Ecto neural progenitor cell (in vitro differentiated cells): ENCODE measurements at regions not wholly inside any gene's neighbourhood (a gene's known extent, or its start where the extent isn't known, plus 50 kb on each side); places are given as distances from the start of the nearest gene placed in this dataset.

Source experiments
- DNase-seq: peaks from one replicate; pipeline ENCODE4 v3.0.0-alpha.2; 2018; ENCODE audit warnings: low spot score

GRCh38 chr2:760001-760400, 82.8 kb upstream of the TMEM18 start:
- DNase-seq: no peak

- no peak for DNase-seq
Observed at GRCh38 chr2:758073-758820, 81.0 kb upstream of the TMEM18 start.

GRCh38 chr2:753123-753522, 75.9 kb upstream of the TMEM18 start:
- no peak for DNase-seq

GRCh38 chr2:751474-751873, 74.3 kb upstream of the TMEM18 start:
- DNase-seq: no peak

- no peak for DNase-seq
Observed at GRCh38 chr2:750628-751027, 73.4 kb upstream of the TMEM18 start.

GRCh38 chr2:747762-748351, 70.7 kb upstream of the TMEM18 start:
- no peak for DNase-seq

GRCh38 chr2:746697-747096, 69.5 kb upstream of the TMEM18 start:
- DNase-seq: no peak

GRCh38 chr2:744088-744487, 66.9 kb upstream of the TMEM18 start:
- no peak for DNase-seq

- no peak for DNase-seq
Observed at GRCh38 chr2:742221-742620, 65.0 kb upstream of the TMEM18 start.

GRCh38 chr2:741195-741496, 63.9 kb upstream of the TMEM18 start:
- DNase-seq: no peak

GRCh38 chr2:740322-741194, 63.4 kb upstream of the TMEM18 start:
- peak; percentile 100 for DNase-seq

GRCh38 chr2:739864-740321, 62.7 kb upstream of the TMEM18 start:
- DNase-seq: peak; percentile 99

GRCh38 chr2:736939-737338, 59.7 kb upstream of the TMEM18 start:
- no peak for DNase-seq

- no peak for DNase-seq
Observed at GRCh38 chr2:735670-736218, 58.5 kb upstream of the TMEM18 start.

GRCh38 chr2:734496-734895, 57.3 kb upstream of the TMEM18 start:
- DNase-seq: no peak

- no peak for DNase-seq
Observed at GRCh38 chr2:733495-733894, 56.3 kb upstream of the TMEM18 start.

- DNase-seq: no peak
Observed at GRCh38 chr2:733001-733400, 55.8 kb upstream of the TMEM18 start.

GRCh38 chr2:731711-732110, 54.5 kb upstream of the TMEM18 start:
- no peak for DNase-seq

- DNase-seq: no peak
Observed at GRCh38 chr2:729376-729861, 52.2 kb upstream of the TMEM18 start.

- no peak for DNase-seq
Observed at GRCh38 chr2:728165-728564, 51.0 kb upstream of the TMEM18 start.

GRCh38 chr2:727071-727470, 49.9 kb upstream of the TMEM18 start:
- no peak for DNase-seq
